ENCODE measurements at regions not wholly inside any gene's neighbourhood (a gene's known extent, or its start where the extent isn't known, plus 50 kb on each side); places are given as distances from the start of the nearest gene placed in this dataset.

DNA sequence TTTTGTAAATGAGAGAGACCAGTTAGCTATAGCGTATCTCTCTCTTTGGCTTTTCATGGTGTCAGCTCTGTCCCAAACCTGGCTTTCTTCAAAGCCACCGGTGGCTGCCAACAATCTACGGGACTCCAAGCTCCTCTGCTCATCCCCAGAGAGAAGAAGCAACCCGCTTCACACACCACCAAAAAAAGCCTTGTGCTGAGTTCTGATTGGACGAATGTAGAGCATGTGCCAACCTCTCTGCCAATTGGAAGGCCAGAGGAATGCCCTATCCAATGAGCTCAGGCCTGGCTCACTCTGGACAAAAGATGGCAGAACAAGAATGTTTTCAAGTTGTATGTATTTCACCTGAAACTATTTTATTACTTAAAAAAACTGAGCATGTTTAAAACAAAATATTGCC is 202.4 kb downstream of the C16orf95 start:
- ATAC-seq (no peak), FAIRE-seq (no peak), DNase-seq (ENCODE audit: low read depth, low spot score) (no peak)
- no peaks in the 10 kb centered on the region for H3K79me2 ChIP-seq (ENCODE audit: control insufficient read depth, insufficient read depth, low read length)
- POLR2A ChIA-PET: no interaction called here
- no peaks in the 10 kb centered on the region for H3K9me3 ChIP-seq (replicated peaks; ENCODE audit: control insufficient read depth, insufficient read depth, low read length)
- in situ Hi-C loops (cut with MboI) (no loop called here), intact Hi-C loops (cut with micrococcal nuclease; ENCODE audit: unreplicated experiment) (no loop called here)
- H3K4me3 ChIP-seq: no peak overlapping the region
- no TSS peak for BruUV-seq (replicated peaks)
- H3K4me1 ChIP-seq (ENCODE audit: control insufficient read depth, insufficient read depth, low read length): no peaks in the 10 kb centered on the region
- H3K9ac ChIP-seq (ENCODE audit: control insufficient read depth, insufficient read depth, low read length): no peak overlapping the region
- CTCF ChIA-PET: no interaction called here
- SMC1A ChIA-PET (ENCODE audit: uncharacterized antibody, unreplicated experiment): no interaction called here
- no peaks in the 10 kb centered on the region for H4K20me1 ChIP-seq (ENCODE audit: control insufficient read depth, insufficient read depth)
- RAD21 ChIA-PET (ENCODE audit: unreplicated experiment): no interaction called here
- H3K4me2 ChIP-seq (ENCODE audit: control insufficient read depth, insufficient read depth): no peak overlapping the region
- no peak overlapping the region for H2AFZ ChIP-seq (ENCODE audit: control insufficient read depth, low read depth, low read length)
- WGBS (ENCODE audit: insufficient coverage, insufficient replicate concordance, low lambda C conversion rate, missing lambda C conversion rate): 39% methylated on average over 3 of the region's 5 CpGs
- H3K27ac ChIP-seq (ENCODE audit: control insufficient read depth, insufficient read depth): no peak overlapping the region
- H3K27me3 ChIP-seq (replicated peaks in 1 of 2; ENCODE audit: control insufficient read depth in 2 of 2, insufficient read depth in 2 of 2, low read length in 1 of 2): no peaks in the 10 kb centered on the region
- no peaks in the 10 kb centered on the region for H3K36me3 ChIP-seq (ENCODE audit: control insufficient read depth in 2 of 2, insufficient read depth in 2 of 2, low read length in 1 of 2)
- no peak for TF ChIP-seq USF2 (IDR thresholded peaks at IDR 0.05; ENCODE audit: borderline replicate concordance, low read depth, low read length)
- no peak for TF ChIP-seq NR2F1 (conservative IDR thresholded peaks at IDR 0.05)
- TF ChIP-seq ZNF622 (IDR thresholded peaks at IDR 0.05): no peak
- no peak for TF ChIP-seq NR2C1 (IDR thresholded peaks at IDR 0.05)
- TF ChIP-seq REST (IDR thresholded peaks at IDR 0.05; ENCODE audit: low read depth, low read length): no peak
- TF ChIP-seq, protein P1, sequence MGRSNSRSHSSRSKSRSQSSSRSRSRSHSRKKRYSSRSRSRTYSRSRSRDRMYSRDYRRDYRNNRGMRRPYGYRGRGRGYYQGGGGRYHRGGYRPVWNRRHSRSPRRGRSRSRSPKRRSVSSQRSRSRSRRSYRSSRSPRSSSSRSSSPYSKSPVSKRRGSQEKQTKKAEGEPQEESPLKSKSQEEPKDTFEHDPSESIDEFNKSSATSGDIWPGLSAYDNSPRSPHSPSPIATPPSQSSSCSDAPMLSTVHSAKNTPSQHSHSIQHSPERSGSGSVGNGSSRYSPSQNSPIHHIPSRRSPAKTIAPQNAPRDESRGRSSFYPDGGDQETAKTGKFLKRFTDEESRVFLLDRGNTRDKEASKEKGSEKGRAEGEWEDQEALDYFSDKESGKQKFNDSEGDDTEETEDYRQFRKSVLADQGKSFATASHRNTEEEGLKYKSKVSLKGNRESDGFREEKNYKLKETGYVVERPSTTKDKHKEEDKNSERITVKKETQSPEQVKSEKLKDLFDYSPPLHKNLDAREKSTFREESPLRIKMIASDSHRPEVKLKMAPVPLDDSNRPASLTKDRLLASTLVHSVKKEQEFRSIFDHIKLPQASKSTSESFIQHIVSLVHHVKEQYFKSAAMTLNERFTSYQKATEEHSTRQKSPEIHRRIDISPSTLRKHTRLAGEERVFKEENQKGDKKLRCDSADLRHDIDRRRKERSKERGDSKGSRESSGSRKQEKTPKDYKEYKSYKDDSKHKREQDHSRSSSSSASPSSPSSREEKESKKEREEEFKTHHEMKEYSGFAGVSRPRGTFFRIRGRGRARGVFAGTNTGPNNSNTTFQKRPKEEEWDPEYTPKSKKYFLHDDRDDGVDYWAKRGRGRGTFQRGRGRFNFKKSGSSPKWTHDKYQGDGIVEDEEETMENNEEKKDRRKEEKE (IDR thresholded peaks at IDR 0.05): no peak
- TF ChIP-seq, protein P2, sequence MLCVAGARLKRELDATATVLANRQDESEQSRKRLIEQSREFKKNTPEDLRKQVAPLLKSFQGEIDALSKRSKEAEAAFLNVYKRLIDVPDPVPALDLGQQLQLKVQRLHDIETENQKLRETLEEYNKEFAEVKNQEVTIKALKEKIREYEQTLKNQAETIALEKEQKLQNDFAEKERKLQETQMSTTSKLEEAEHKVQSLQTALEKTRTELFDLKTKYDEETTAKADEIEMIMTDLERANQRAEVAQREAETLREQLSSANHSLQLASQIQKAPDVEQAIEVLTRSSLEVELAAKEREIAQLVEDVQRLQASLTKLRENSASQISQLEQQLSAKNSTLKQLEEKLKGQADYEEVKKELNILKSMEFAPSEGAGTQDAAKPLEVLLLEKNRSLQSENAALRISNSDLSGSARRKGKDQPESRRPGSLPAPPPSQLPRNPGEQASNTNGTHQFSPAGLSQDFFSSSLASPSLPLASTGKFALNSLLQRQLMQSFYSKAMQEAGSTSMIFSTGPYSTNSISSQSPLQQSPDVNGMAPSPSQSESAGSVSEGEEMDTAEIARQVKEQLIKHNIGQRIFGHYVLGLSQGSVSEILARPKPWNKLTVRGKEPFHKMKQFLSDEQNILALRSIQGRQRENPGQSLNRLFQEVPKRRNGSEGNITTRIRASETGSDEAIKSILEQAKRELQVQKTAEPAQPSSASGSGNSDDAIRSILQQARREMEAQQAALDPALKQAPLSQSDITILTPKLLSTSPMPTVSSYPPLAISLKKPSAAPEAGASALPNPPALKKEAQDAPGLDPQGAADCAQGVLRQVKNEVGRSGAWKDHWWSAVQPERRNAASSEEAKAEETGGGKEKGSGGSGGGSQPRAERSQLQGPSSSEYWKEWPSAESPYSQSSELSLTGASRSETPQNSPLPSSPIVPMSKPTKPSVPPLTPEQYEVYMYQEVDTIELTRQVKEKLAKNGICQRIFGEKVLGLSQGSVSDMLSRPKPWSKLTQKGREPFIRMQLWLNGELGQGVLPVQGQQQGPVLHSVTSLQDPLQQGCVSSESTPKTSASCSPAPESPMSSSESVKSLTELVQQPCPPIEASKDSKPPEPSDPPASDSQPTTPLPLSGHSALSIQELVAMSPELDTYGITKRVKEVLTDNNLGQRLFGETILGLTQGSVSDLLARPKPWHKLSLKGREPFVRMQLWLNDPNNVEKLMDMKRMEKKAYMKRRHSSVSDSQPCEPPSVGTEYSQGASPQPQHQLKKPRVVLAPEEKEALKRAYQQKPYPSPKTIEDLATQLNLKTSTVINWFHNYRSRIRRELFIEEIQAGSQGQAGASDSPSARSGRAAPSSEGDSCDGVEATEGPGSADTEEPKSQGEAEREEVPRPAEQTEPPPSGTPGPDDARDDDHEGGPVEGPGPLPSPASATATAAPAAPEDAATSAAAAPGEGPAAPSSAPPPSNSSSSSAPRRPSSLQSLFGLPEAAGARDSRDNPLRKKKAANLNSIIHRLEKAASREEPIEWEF (IDR thresholded peaks at IDR 0.05; ENCODE audit: insufficient replicate concordance, low read depth, low read length): no peak
- TF ChIP-seq MTA3 (IDR thresholded peaks at IDR 0.05; ENCODE audit: borderline replicate concordance, low read length): no peak
- TF ChIP-seq ZZZ3 (IDR thresholded peaks at IDR 0.05; ENCODE audit: control insufficient read depth, insufficient read length, low read depth): no peak
- no peak for TF ChIP-seq WRNIP1 (IDR thresholded peaks at IDR 0.05; ENCODE audit: borderline replicate concordance, low read depth, low read length)
- TF ChIP-seq, protein P3, sequence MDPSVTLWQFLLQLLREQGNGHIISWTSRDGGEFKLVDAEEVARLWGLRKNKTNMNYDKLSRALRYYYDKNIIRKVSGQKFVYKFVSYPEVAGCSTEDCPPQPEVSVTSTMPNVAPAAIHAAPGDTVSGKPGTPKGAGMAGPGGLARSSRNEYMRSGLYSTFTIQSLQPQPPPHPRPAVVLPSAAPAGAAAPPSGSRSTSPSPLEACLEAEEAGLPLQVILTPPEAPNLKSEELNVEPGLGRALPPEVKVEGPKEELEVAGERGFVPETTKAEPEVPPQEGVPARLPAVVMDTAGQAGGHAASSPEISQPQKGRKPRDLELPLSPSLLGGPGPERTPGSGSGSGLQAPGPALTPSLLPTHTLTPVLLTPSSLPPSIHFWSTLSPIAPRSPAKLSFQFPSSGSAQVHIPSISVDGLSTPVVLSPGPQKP (IDR thresholded peaks at IDR 0.05; ENCODE audit: low read depth, low read length): no peak
